ENCODE measurements at regions not wholly inside any gene's neighbourhood (a gene's known extent, or its start where the extent isn't known, plus 50 kb on each side); places are given as distances from the start of the nearest gene placed in this dataset.

- ChIA-PET POLR2A (no interaction called here), RAD21 (ENCODE audit: unreplicated experiment) (interaction anchor here (0.7 kb wide), 1 partner anchor 42 kb away, joined by 3 read pairs; no protein-coding TSS in a partner anchor), SMC1A (ENCODE audit: uncharacterized antibody, unreplicated experiment) (interaction anchor here (1.5 to 2.1 kb wide), 2 partner anchors 10 to 50 kb away, joined by 4 to 7 read pairs; no protein-coding TSS in a partner anchor), CTCF (no interaction called here)
- H2AFZ ChIP-seq (ENCODE audit: control insufficient read depth, low read depth, low read length): no peak overlapping the region
- TF ChIP-seq KLF5 (IDR thresholded peaks at IDR 0.05; ENCODE audit: partially characterized antibody): no peak
- no peak for TF ChIP-seq SREBF1 (IDR thresholded peaks at IDR 0.05; ENCODE audit: low read length)
- TF ChIP-seq BACH1 (IDR thresholded peaks at IDR 0.05; ENCODE audit: borderline replicate concordance): no peak
- no peak for TF ChIP-seq GATAD2B (conservative IDR thresholded peaks at IDR 0.05; ENCODE audit: low read depth)
- no peak for TF ChIP-seq PBX3 (IDR thresholded peaks at IDR 0.05; ENCODE audit: insufficient replicate concordance, low read depth, low read length)
- TF ChIP-seq HDAC6 (IDR thresholded peaks at IDR 0.05; ENCODE audit: unreplicated experiment): no peak
- TF ChIP-seq ZBTB4 (CRISPR knock-in tag; IDR thresholded peaks at IDR 0.05): no peak
- no peak for TF ChIP-seq IRF3 (IDR thresholded peaks at IDR 0.05)
- no peak for TF ChIP-seq NR2F1 (conservative IDR thresholded peaks at IDR 0.05)
- no peak for TF ChIP-seq MEF2A (IDR thresholded peaks at IDR 0.05; ENCODE audit: insufficient read depth, low read depth, low read length)
- no peak for TF ChIP-seq SPI1 (IDR thresholded peaks at IDR 0.05; ENCODE audit: borderline replicate concordance, insufficient read depth, low read depth, low read length)
- TF ChIP-seq ZNF207 (IDR thresholded peaks at IDR 0.05; ENCODE audit: borderline replicate concordance): no peak
- TF ChIP-seq ESRRA (IDR thresholded peaks at IDR 0.05; ENCODE audit: low read length): no peak
- no peak for TF ChIP-seq MEF2B (IDR thresholded peaks at IDR 0.05; ENCODE audit: partially characterized antibody, poor library complexity, severe bottlenecking)
- in situ Hi-C loops (cut with MboI) (no loop called here), intact Hi-C loops (cut with micrococcal nuclease; ENCODE audit: unreplicated experiment) (no loop called here)
- WGBS (ENCODE audit: insufficient coverage, insufficient replicate concordance, low lambda C conversion rate, missing lambda C conversion rate): 36% methylated on average over 3 of the region's 3 CpGs
- H3K79me2 ChIP-seq (ENCODE audit: control insufficient read depth, insufficient read depth, low read length): no peaks in the 10 kb centered on the region
- no peaks in the 10 kb centered on the region for H3K36me3 ChIP-seq (ENCODE audit: control insufficient read depth in 2 of 2, insufficient read depth in 2 of 2, low read length in 1 of 2)
- no peaks in the 10 kb centered on the region for H3K9me3 ChIP-seq (replicated peaks; ENCODE audit: control insufficient read depth, insufficient read depth, low read length)
- no peak overlapping the region for H3K9ac ChIP-seq (ENCODE audit: control insufficient read depth, insufficient read depth, low read length)
- no peak overlapping the region for H3K4me3 ChIP-seq
- ATAC-seq: no peak
- no peak overlapping the region for H3K4me2 ChIP-seq (ENCODE audit: control insufficient read depth, insufficient read depth)
- no peaks in the 10 kb centered on the region for H4K20me1 ChIP-seq (ENCODE audit: control insufficient read depth, insufficient read depth)
- no peaks in the 10 kb centered on the region for H3K4me1 ChIP-seq (ENCODE audit: control insufficient read depth, insufficient read depth, low read length)
- H3K27ac ChIP-seq (ENCODE audit: control insufficient read depth, insufficient read depth): no peak overlapping the region
- no peak for FAIRE-seq
- no TSS peak for BruUV-seq (replicated peaks)
- H3K27me3 ChIP-seq (replicated peaks in 1 of 2; ENCODE audit: control insufficient read depth in 2 of 2, insufficient read depth in 2 of 2, low read length in 1 of 2): no peaks in the 10 kb centered on the region
- no peak for DNase-seq (ENCODE audit: low read depth, low spot score)
Measured at GRCh38 chr5:82863266-82863665, 213.9 kb downstream of the TMEM167A start.

Data from GM12878 (cell line).